Globus pallidus (tissue), 1 donor: ENCODE measurements at regions not wholly inside any gene's neighbourhood (a gene's known extent, or its start where the extent isn't known, plus 50 kb on each side); places are given as distances from the start of the nearest gene placed in this dataset.
"Not testable (repeated sequence)": the region's sequence is repeated elsewhere in the genome, so short reads cannot be mapped to it uniquely, and the experiment has no call there.

Source experiments
- DNase-seq: peaks from one replicate; pipeline ENCODE4 v3.0.0-alpha.2; 2015; ENCODE audit warnings: low spot score

DNA sequence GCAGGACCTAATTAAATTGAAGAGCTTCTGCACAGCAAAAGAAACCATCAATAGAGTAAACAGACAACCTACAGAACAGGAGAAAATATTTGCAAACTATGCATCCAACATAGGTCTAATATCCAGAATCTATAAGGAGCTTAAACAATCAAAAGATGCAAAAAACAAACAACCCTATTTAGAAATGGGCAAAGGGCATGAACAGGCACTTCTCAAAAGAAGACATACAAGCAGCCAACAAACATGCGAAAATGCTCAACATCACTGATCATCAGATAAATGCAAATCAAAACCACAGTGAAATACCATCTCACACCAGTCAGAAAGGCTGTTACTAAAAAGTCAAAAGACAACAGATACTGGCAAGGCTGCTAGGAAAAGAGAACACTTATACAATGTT, 189.2 kb downstream of the CYP26B1 start:
- DNase-seq: not testable (repeated sequence)

DNA sequence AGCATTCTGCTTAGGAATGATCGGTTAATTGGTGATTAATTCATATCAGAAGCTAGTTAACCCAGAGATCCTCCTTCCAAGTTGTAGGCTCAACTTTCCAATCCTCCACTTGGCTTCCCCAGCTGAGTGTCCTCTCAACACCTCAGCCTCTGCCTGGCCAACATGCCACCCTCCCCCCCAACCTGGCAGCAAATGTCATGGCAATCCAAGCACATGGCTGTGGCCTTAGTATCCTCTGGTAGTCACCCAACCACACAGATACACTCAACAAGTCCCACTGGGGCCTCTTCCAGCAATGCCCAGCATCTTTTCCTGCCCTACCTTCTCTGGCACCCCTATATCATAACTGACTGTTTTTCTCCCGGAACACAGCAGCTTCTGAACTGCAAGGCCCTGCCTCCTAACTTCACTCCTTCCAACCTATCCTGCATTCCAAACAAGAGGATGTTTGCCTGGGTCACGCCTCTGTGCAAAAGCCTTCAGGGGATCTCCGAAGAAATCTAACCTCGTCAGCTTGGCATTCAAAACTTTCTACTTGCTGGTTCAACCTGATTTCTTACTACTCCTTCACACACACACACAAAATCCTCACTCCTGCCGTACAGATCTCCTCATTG, 195.0 kb downstream of the CYP26B1 start:
- no peak for DNase-seq

GRCh38 chr2:71951718-71952404, 195.8 kb downstream of the CYP26B1 start:
- no peak for DNase-seq

DNA sequence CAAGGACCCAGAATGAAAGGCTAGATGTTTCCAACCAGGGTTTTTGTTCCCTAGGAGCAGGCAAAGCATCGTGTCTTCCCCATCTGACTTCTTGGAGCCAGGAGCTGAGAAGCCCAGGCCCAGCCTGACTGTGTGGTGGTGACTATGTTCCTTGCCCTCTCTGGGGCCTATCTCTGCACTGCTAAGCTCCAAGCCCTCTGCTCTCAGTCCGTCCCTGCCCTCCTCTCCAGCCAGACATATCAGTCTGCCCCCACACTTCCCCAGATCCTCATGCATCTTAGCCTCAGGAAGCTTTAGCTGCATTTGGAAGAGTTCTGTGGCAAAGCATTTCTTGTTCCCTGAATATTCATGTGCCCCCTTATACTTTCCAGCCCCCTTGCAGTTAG, 196.6 kb downstream of the CYP26B1 start:
- DNase-seq: no peak

DNA sequence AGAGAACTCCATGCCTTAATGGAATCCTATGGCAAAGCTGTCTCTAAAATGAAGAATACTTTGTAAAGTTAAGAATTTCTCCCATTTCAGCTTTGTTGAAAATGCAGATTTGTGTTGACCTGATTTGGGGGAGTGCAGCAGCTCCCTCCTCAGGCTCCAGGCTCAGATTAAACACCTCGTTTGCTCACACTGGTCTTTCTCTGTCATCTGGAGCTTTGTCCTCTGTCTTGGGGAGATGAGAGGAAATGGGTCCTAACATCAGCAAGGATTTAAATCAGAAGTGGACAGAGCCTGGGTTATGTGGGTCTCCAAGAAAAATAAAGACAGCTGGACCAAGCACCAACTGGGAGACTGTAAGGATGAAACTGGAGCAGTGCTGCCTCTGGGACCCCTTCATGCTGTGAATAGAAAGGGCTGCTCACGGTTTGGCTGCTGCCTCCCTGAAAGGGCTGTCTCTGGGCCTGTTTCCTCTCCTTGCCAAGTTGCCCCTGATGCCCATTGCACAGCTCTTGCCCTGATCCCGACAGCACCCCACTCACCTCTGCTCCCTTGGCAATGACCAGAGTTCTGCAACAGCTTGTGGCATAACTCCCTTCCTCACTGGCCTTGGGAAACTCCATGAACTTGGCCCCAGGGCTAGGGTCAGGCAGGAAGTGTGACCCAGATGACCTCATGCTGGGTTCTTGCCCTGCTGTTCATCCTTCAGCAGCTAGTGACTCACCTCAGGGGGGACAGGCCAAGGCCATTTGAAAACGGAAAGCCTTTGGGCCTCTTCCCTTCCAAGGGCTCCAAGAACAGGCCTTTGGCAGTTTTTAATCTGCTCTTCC, 197.2 kb downstream of the CYP26B1 start:
- no peak for DNase-seq

- no peak for DNase-seq
Measured at GRCh38 chr2:71949537-71949798, 198.2 kb downstream of the CYP26B1 start.

DNA sequence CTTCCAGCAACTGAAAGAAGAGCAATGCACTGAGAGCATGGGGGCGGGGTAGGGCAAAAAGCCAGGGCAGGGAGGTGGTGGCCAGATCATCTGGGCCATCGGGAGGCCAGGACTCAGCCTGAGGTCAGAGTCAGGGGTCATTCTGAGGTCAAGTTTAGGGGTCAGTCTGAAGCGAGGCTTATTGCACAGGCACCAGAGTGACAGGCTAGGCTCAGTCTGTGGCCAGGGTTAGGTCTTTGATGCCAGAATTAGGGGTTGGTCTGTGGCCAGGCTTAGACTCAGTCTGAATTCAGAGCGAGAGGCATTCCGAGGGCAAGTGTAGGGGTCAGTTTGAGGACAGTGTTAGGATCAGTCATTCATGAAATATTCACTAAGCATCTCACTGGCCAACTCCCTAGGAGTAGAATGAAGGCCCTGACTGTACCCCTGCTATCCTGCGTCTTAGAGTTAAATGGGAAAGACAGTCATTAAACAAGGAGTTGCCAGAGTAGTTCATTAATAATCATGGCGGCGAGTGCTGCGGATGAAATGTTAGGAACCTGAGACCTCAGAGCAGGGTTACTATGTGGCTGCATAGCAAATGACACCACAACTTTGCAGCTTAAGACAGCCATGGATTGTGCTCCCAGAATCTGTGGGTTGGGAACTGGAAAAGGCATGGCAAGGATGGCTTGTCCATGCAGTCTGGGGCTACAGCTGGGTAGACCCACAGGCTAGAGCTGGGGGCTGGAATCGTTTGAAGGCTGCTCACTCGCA, 198.7 kb downstream of the CYP26B1 start:
- no peak for DNase-seq

DNA sequence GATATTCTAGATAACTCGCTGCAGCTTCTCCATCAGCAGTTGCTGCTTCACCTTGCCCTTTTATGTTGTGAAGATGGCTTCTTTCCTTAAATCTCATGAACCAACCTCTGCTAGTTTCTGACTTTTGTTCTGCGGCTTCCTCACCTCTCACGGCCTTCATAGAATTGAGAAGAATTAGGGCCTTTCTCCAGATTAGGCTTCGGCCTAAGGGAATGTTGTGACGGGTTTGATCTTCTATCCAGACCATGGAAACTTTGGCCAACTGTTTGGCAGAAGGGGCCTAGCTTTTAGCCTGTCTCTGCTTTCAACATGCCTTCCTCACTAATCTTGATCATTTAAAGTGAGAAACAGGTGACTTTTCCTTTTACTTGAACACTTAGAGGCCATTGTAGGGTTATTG, 199.9 kb downstream of the CYP26B1 start:
- no peak for DNase-seq

GRCh38 chr2:71945603-71945959, 202.1 kb downstream of the CYP26B1 start:
- no peak for DNase-seq

GRCh38 chr2:71944806-71945602, 202.7 kb downstream of the CYP26B1 start:
- no peak for DNase-seq

- DNase-seq: no peak
Measured at GRCh38 chr2:71944183-71944550, 203.5 kb downstream of the CYP26B1 start.

GRCh38 chr2:71943238-71944182, 204.2 kb downstream of the CYP26B1 start:
- DNase-seq: no peak

DNA sequence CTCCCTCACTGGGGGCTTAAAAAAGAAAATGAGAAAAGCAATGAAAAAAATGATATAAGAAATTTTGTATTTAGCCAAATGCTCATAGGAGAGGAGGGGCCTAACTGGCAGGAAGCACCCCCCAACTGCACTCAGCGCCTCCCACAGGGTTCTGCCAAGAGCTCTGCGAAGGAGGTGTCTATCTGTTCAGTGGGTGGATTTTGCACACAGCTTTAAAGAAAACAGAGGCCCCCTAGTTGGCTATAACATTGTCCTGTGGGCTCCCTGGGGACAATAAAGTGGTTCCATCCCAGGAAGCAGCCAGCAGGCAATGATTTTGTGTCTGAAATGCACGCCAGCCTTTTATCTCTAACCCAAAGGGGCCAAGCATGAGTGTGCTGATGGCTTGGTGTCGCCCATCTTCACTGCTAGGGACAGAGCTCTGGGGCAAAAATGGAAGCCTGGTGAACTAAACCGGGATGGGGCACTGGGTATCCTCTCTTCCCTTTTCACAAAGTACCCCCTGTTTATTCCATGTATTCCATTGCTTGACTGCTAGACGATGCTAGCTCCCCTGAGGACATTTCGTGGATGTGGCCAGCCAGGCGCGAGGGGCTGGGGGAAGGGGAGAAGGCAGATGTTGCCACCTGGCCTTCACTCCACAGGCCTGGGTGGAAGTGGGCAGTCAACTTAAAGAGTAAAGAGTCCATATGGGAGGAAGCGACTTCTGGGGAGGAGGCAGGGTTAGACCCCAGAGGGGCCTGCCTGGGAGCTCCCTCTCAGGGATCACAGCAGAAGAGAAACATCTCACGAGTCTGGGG, 205.7 kb downstream of the CYP26B1 start:
- DNase-seq: no peak

DNA sequence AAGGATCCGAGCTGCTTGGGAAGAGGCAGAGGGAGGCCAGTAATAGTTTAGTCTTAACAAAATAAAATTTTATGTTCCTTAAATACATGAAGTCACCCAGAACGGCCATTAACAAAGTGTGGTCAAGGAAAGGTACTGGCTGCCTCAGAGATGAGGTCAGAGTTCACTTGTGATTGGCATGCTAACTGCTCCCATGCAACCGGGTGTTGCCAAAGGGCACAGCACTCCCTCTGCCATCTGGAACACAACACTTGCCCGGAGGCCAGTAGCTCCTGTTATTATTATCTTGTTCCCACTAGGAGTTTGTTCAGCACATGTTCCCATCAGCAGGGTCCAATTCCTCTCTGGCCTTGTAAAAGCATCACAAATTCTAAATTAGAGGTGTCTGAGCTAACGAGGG, 207.0 kb downstream of the CYP26B1 start:
- DNase-seq: no peak

GRCh38 chr2:71939588-71940535, 207.8 kb downstream of the CYP26B1 start:
- DNase-seq: no peak

DNA sequence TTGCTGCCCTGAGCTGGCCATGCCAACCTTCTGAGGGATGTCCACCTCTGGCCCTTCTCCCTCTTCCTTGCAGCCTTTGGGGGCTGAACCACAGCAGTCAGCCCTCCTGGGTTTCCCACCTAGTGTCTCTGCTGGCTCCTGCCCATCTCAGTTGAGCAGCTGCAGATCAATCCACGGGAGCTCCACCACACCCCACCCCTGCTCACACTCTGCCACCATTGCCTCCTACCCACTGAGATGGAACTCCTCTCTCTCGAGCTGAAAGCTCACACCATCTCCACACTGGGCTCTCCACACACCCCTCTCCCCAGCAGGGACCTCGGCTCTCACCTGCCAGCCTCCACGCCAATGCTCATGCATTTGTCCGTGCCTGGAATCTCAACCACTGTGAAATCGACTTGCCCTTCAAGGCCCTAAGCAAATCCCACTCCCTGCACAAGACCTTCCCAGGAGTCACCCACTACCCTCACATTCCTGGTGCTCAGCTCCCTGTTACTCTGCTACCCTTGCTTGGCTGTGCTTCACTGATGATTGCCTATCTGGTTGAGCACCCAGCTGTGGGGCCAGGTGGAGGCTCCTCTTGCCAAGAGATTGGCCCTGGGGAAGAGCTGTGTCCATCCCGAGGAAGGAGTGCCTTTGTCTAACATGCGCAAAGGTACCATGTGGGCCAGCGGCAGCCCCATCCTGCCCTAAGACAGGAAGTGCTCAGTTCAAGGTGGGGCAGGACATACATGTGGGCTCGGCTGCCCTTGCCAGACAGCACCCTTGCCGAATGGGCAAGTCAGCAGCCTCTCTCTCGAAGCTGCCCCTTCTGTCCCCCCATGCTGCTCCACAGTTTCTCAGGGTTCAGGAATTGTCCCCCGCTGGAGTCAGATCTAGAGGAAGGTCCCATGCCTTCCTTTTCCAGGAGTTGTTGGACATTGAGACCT, 208.7 kb downstream of the CYP26B1 start:
- DNase-seq: no peak

GRCh38 chr2:71938108-71938507, 209.6 kb downstream of the CYP26B1 start:
- DNase-seq: no peak

GRCh38 chr2:71937396-71937795, 210.3 kb downstream of the CYP26B1 start:
- DNase-seq: no peak
